ENCODE measurements at regions not wholly inside any gene's neighbourhood (a gene's known extent, or its start where the extent isn't known, plus 50 kb on each side); places are given as distances from the start of the nearest gene placed in this dataset.

DNA sequence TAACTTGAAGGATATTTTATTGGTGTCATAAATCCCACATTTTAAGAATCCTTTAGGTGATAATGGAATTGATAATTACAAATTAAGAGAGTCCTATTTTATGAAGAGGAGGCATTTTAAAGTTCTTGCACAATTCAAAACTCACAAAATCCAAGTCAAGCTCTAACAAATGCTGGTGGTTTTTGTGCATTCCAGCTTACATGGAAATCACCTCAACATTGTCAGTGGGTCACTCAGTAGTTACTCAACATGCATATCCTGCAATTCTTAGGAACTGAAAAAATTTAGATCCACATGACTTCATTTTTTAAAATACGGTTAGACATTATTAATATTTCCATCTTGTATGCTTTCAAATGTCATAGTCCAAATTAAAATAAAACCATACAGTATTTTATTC, 487.2 kb downstream of the CNTN3 start:
- ChIA-PET CTCF (no interaction called here), POLR2A (ENCODE audit: unreplicated experiment) (no interaction called here)
- no TSS peak for BruUV-seq (replicated peaks)
- no peak overlapping the region for H3K4me2 ChIP-seq
- TF ChIP-seq, protein P1, sequence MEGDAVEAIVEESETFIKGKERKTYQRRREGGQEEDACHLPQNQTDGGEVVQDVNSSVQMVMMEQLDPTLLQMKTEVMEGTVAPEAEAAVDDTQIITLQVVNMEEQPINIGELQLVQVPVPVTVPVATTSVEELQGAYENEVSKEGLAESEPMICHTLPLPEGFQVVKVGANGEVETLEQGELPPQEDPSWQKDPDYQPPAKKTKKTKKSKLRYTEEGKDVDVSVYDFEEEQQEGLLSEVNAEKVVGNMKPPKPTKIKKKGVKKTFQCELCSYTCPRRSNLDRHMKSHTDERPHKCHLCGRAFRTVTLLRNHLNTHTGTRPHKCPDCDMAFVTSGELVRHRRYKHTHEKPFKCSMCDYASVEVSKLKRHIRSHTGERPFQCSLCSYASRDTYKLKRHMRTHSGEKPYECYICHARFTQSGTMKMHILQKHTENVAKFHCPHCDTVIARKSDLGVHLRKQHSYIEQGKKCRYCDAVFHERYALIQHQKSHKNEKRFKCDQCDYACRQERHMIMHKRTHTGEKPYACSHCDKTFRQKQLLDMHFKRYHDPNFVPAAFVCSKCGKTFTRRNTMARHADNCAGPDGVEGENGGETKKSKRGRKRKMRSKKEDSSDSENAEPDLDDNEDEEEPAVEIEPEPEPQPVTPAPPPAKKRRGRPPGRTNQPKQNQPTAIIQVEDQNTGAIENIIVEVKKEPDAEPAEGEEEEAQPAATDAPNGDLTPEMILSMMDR (conservative IDR thresholded peaks at IDR 0.05), result no peak
- TF ChIP-seq EZH2 (IDR thresholded peaks at IDR 0.05; ENCODE audit: low read depth), result no peak
- H3K9me3 ChIP-seq (ENCODE audit: insufficient read depth, low read depth), result no peaks in the 10 kb centered on the region
- H4K20me1 ChIP-seq (ENCODE audit: insufficient read depth), result no peaks in the 10 kb centered on the region
- intact Hi-C loops (cut with micrococcal nuclease; ENCODE audit: unreplicated experiment), result no loop called here
- no peaks in the 10 kb centered on the region for H3K36me3 ChIP-seq (ENCODE audit: low read depth)
- H3K79me2 ChIP-seq (ENCODE audit: low read depth), result no peaks in the 10 kb centered on the region
- H3K27me3 ChIP-seq (ENCODE audit: insufficient read depth, low read depth), result no peaks in the 10 kb centered on the region
- H3F3A ChIP-seq (ENCODE audit: insufficient read depth, low read depth), result no peaks in the 10 kb centered on the region
- no peak overlapping the region for H2AFZ ChIP-seq
- H3K27ac ChIP-seq, result no peak overlapping the region
- no peak for DNase-seq
- H3K9me2 ChIP-seq (ENCODE audit: insufficient read depth), result no peaks in the 10 kb centered on the region; the same call in 1 of the 2 replicates
- no peaks in the 10 kb centered on the region for H3K4me1 ChIP-seq (replicated peaks; ENCODE audit: insufficient read depth)
- no peak overlapping the region for H3K4me3 ChIP-seq

DNA sequence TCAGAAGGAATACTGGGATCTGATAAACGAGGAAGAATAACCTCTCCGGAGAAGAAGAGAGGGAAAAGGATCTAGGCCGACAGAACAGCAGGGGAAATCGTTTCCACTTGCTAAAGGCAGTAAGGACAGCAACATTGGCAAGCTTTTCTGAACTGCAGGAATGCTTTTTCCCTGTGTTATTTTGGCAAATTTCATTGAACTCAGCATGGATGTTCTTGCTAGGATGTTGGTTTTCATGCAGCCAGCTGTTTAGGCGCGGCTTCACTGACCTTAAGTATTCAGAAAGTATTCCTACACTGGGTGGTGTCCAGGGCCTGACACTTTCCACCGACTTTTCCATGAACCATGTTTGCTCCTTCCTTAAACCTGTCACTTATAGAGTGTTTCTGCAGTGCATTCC, 489.7 kb downstream of the CNTN3 start:
- H3K4me2 ChIP-seq, result no peak overlapping the region
- no TSS peak for BruUV-seq (replicated peaks)
- H3K9me2 ChIP-seq (ENCODE audit: insufficient read depth), result no peaks in the 10 kb centered on the region
- no peaks in the 10 kb centered on the region for H3K27me3 ChIP-seq (ENCODE audit: insufficient read depth, low read depth)
- H3K36me3 ChIP-seq (ENCODE audit: low read depth), result no peaks in the 10 kb centered on the region
- H3F3A ChIP-seq (ENCODE audit: insufficient read depth, low read depth), result no peaks in the 10 kb centered on the region
- H3K9me3 ChIP-seq (ENCODE audit: insufficient read depth, low read depth), result no peaks in the 10 kb centered on the region
- H3K4me3 ChIP-seq, result no peak overlapping the region
- H3K27ac ChIP-seq, result no peak overlapping the region
- H3K79me2 ChIP-seq (ENCODE audit: low read depth), result no peaks in the 10 kb centered on the region
- no peaks in the 10 kb centered on the region for H4K20me1 ChIP-seq (ENCODE audit: insufficient read depth)
- TF ChIP-seq, protein P1 (conservative IDR thresholded peaks at IDR 0.05), result no peak
- no peak for TF ChIP-seq EZH2 (IDR thresholded peaks at IDR 0.05; ENCODE audit: low read depth)
- CTCF ChIA-PET, result no interaction called here
- POLR2A ChIA-PET (ENCODE audit: unreplicated experiment), result no interaction called here
- DNase-seq, result no peak
- no peak overlapping the region for H2AFZ ChIP-seq
- H3K4me1 ChIP-seq (replicated peaks; ENCODE audit: insufficient read depth), result no peaks in the 10 kb centered on the region
- intact Hi-C loops (cut with micrococcal nuclease; ENCODE audit: unreplicated experiment), result no loop called here

DNA sequence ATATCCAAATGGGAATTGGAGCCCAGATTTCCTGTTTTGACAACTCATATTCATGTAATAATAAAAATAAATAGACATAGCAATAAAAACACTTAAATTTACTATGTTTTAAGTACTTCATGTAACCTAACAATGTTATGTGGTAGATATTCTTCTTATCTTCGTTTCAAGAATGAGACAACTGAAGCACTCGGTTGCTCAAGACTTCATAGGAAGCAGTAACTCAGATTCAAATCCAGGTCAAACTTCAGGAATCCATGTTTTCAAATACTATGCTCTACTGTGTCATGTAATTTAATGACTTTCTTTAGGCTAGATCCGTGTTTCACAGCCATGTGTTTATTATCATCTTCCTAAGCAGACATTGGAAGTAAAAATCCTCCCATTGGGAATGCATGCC, 492.2 kb downstream of the CNTN3 start:
- POLR2A ChIA-PET (ENCODE audit: unreplicated experiment), result no interaction called here

More for the DNA sequence above, 492.2 kb downstream of the CNTN3 start:
- no peaks in the 10 kb centered on the region for H3K79me2 ChIP-seq (ENCODE audit: low read depth)
- H3K4me2 ChIP-seq, result no peak overlapping the region
- no peaks in the 10 kb centered on the region for H3F3A ChIP-seq (ENCODE audit: insufficient read depth, low read depth)
- intact Hi-C loops (cut with micrococcal nuclease; ENCODE audit: unreplicated experiment), result no loop called here
- TF ChIP-seq, protein P1 (conservative IDR thresholded peaks at IDR 0.05), result no peak
- TF ChIP-seq EZH2 (IDR thresholded peaks at IDR 0.05; ENCODE audit: low read depth), result no peak
- no peak overlapping the region for H2AFZ ChIP-seq
- H3K9me2 ChIP-seq (ENCODE audit: insufficient read depth), result no peaks in the 10 kb centered on the region
- no peaks in the 10 kb centered on the region for H4K20me1 ChIP-seq (ENCODE audit: insufficient read depth)
- CTCF ChIA-PET, result no interaction called here
- H3K9me3 ChIP-seq (ENCODE audit: insufficient read depth, low read depth), result no peaks in the 10 kb centered on the region
- no peak for DNase-seq
- H3K27ac ChIP-seq, result no peak overlapping the region
- H3K36me3 ChIP-seq (ENCODE audit: low read depth), result no peaks in the 10 kb centered on the region
- H3K27me3 ChIP-seq (ENCODE audit: insufficient read depth, low read depth), result no peaks in the 10 kb centered on the region
- H3K4me1 ChIP-seq (replicated peaks; ENCODE audit: insufficient read depth), result no peaks in the 10 kb centered on the region
- no peak overlapping the region for H3K4me3 ChIP-seq
- no TSS peak for BruUV-seq (replicated peaks)

All from PC-9 (cell line).